Cardiac muscle cell (in vitro differentiated cells and primary cell): ENCODE measurements at regions not wholly inside any gene's neighbourhood (a gene's known extent, or its start where the extent isn't known, plus 50 kb on each side); places are given as distances from the start of the nearest gene placed in this dataset.

Experiments used
- DNase-seq, 2 donors: peaks; one replicate each; pipeline versions ENCODE4 v3.0.0 to v3.0.0-alpha.2; 2010 to 2017; ENCODE audit warnings: low read depth in 1 of 2, low spot score in 1 of 2
- H3K27ac ChIP-seq: fragments of 200-600 bp; sonication (generic); 2 replicates; pipeline ENCODE4 v1.5.1; 2016
- H3K27me3 ChIP-seq: fragments of 200-600 bp; sonication (generic); 2 replicates; pipeline ENCODE4 v1.6.0; 2016; ENCODE audit warnings: control low read depth
- H3K36me3 ChIP-seq: fragments of 200-600 bp; sonication (generic); 2 replicates; pipeline ENCODE4 v1.5.1; 2016; ENCODE audit warnings: control low read depth
- H3K4me1 ChIP-seq: fragments of 200-600 bp; sonication (generic); 2 replicates; pipeline ENCODE4 v1.8.1; 2017; ENCODE audit warnings: low read depth, mild to moderate bottlenecking, mixed run types
- H3K4me3 ChIP-seq: fragments of 200-600 bp; sonication (generic); 2 replicates; pipeline ENCODE4 v1.5.1; 2016; ENCODE audit warnings: mild to moderate bottlenecking
- H3K9me3 ChIP-seq: fragments of 200-600 bp; sonication (generic); 2 replicates; pipeline ENCODE4 v1.5.1; 2017; ENCODE audit warnings: low read depth, mild to moderate bottlenecking, control low read depth
- CTCF ChIP-seq: IDR thresholded peaks from 2 replicates; pipeline ENCODE4 v1.5.1; 2012; ENCODE audit warnings: low read depth, mild to moderate bottlenecking, low read length

- Histone ChIP-seq H3K4me1 (no peaks in the 10 kb centered on the region), H3K27ac (no peak overlapping the region)
- no peak for DNase-seq
Observed at GRCh38 chr9:32278991-32279390, 105.5 kb upstream of the ACO1 start.

GRCh38 chr9:32289756-32290155, 94.7 kb upstream of the ACO1 start:
- Histone ChIP-seq H3K36me3 (no peaks in the 10 kb centered on the region), H3K4me3 (no peak overlapping the region), H3K27me3 (no peaks in the 10 kb centered on the region), H3K27ac (no peak overlapping the region), H3K9me3 (no peaks in the 10 kb centered on the region), H3K4me1 (no peaks in the 10 kb centered on the region)
- DNase-seq = no peak
- no peak for TF ChIP-seq CTCF

More at GRCh38 chr9:32278991-32279390, 105.5 kb upstream of the ACO1 start:
- H3K36me3 ChIP-seq = no peaks in the 10 kb centered on the region
- H3K4me3 ChIP-seq = no peak overlapping the region
- no peak for TF ChIP-seq CTCF
- H3K9me3 ChIP-seq = no peaks in the 10 kb centered on the region
- no peaks in the 10 kb centered on the region for H3K27me3 ChIP-seq

GRCh38 chr9:32291370-32291769, 93.1 kb upstream of the ACO1 start:
- H3K27ac ChIP-seq = no peak overlapping the region
- TF ChIP-seq CTCF = no peak
- no peaks in the 10 kb centered on the region for H3K9me3 ChIP-seq
- no peak for DNase-seq
- H3K4me1 ChIP-seq = no peaks in the 10 kb centered on the region
- no peaks in the 10 kb centered on the region for H3K27me3 ChIP-seq
- no peaks in the 10 kb centered on the region for H3K36me3 ChIP-seq
- H3K4me3 ChIP-seq = no peak overlapping the region

- no peak overlapping the region for H3K27ac ChIP-seq
- no peak for DNase-seq
Observed at GRCh38 chr9:32292611-32293010, 91.8 kb upstream of the ACO1 start.

GRCh38 chr9:32293091-32293490, 91.4 kb upstream of the ACO1 start:
- Histone ChIP-seq H3K4me3 (no peak overlapping the region), H3K36me3 (no peaks in the 10 kb centered on the region), H3K27me3 (no peaks in the 10 kb centered on the region), H3K9me3 (no peaks in the 10 kb centered on the region), H3K27ac (no peak overlapping the region), H3K4me1 (no peaks in the 10 kb centered on the region)
- no peak for DNase-seq
- TF ChIP-seq CTCF = no peak

More at GRCh38 chr9:32292611-32293010, 91.8 kb upstream of the ACO1 start:
- TF ChIP-seq CTCF = no peak
- H3K4me1 ChIP-seq = no peaks in the 10 kb centered on the region
- no peaks in the 10 kb centered on the region for H3K36me3 ChIP-seq
- no peaks in the 10 kb centered on the region for H3K9me3 ChIP-seq
- no peak overlapping the region for H3K4me3 ChIP-seq
- H3K27me3 ChIP-seq = no peaks in the 10 kb centered on the region

GRCh38 chr9:32294106-32294505, 90.3 kb upstream of the ACO1 start:
- no peak for DNase-seq
- TF ChIP-seq CTCF = no peak

More at GRCh38 chr9:32294106-32294505, 90.3 kb upstream of the ACO1 start:
- Histone ChIP-seq H3K36me3 (no peaks in the 10 kb centered on the region), H3K4me3 (no peak overlapping the region), H3K4me1 (no peaks in the 10 kb centered on the region), H3K27me3 (no peaks in the 10 kb centered on the region), H3K27ac (no peak overlapping the region), H3K9me3 (no peaks in the 10 kb centered on the region)
